Esophagus muscularis mucosa (tissue), 4 donors: ENCODE measurements at regions not wholly inside any gene's neighbourhood (a gene's known extent, or its start where the extent isn't known, plus 50 kb on each side); places are given as distances from the start of the nearest gene placed in this dataset.

Experiments used
- DNase-seq: peaks from one replicate; pipeline ENCODE4 v3.0.0-alpha.2; 2017; ENCODE audit errors: extremely low spot score
- H3K27ac ChIP-seq, 4 donors: fragments of 200-600 bp; sonication (generic); replicated peaks in 1 of 4; 1 replicate in 3 of 4; 2 replicates in 1 of 4; pipeline ENCODE4 v1.5.1; 2016 to 2019; ENCODE audit warnings: mild to moderate bottlenecking in 1 of 4
- H3K27me3 ChIP-seq, 4 donors: fragments of 200-600 bp; sonication (generic); one replicate each; pipeline versions ENCODE4 v1.5.1 to v1.6.0; 2016 to 2019
- H3K36me3 ChIP-seq, 4 donors: fragments of 200-600 bp; sonication (generic); one replicate each; pipeline ENCODE4 v1.5.1; 2016 to 2019
- H3K4me1 ChIP-seq, 4 donors: fragments of 200-600 bp; sonication (generic); one replicate each; pipeline ENCODE4 v1.5.1; 2016 to 2019
- H3K4me3 ChIP-seq, 4 donors: fragments of 200-600 bp; sonication (generic); 1 replicate in 2 of 4; 2 replicates in 2 of 4; pipeline ENCODE4 v1.5.1; 2016 to 2019; ENCODE audit warnings: mild to moderate bottlenecking in 4 of 4, moderate library complexity in 1 of 4
- H3K9me3 ChIP-seq, 4 donors: fragments of 200-600 bp; sonication (generic); 1 replicate in 3 of 4; 2 replicates in 1 of 4; pipeline ENCODE4 v1.5.1; 2016 to 2019
- CTCF ChIP-seq, 3 experiments: fragments of 200-600 bp in 2 of 3; fragments of 450-650 bp in 1 of 3; sonication (generic) in 2 of 3; IDR thresholded peaks; one replicate each; pipeline ENCODE4 v1.5.1; 2017 to 2019; ENCODE audit warnings: antibody characterized with exemption in 3 of 3, mild to moderate bottlenecking in 2 of 3, moderate library complexity in 1 of 3
- EP300 ChIP-seq: sonication (generic); formaldehyde crosslinking; IDR thresholded peaks from one replicate; pipeline ENCODE4 v1.6.1; 2017; ENCODE audit warnings: antibody characterized with exemption
- POLR2A ChIP-seq: fragments of 450-650 bp; IDR thresholded peaks from one replicate; pipeline ENCODE4 v1.6.1; 2017; ENCODE audit warnings: antibody characterized with exemption, moderate library complexity, mild to moderate bottlenecking, low read depth
- POLR2AphosphoS5 ChIP-seq, 2 donors: sonication (generic); formaldehyde crosslinking; IDR thresholded peaks; one replicate each; pipeline ENCODE4 v1.6.1; 2017; ENCODE audit warnings: antibody characterized with exemption in 2 of 2
- WGBS: methylation state at CpG from one replicate; pipeline ENCODE4 v1.1.5; 2018; 5-methylcytosine and 5-hydroxymethylcytosine counted together
- intact Hi-C: fragments of 100-400 bp; cut with DNase I; formaldehyde crosslinking; loops from one replicate; pipeline ENCODE4 v1.15.1; 2023

- Histone ChIP-seq H3K9me3 (no peaks in the 10 kb centered on the region), H3K36me3 (no peaks in the 10 kb centered on the region), H3K4me3 (no peak overlapping the region), H3K4me1 (no peaks in the 10 kb centered on the region), H3K27ac (no peak overlapping the region), H3K27me3 (peaks cover 0 to 42% (median 0%) of the 10 kb centered on the region in 4 donors)
- DNase-seq, result no peak
- TF ChIP-seq POLR2AphosphoS5 (IDR thresholded peaks at IDR 0.05), result no peak
- no peak for TF ChIP-seq CTCF (IDR thresholded peaks at IDR 0.05)
- no peak for TF ChIP-seq POLR2A
- no peak for TF ChIP-seq EP300
- intact Hi-C loops, result no loop called here
- 80% methylated on average over 2 of the region's 2 CpGs for WGBS
Observed at GRCh38 chr9:113695440-113695851, 180.7 kb upstream of the ZNF618 start.

- no peak overlapping the region for H3K4me3 ChIP-seq
- no peak overlapping the region for H3K27ac ChIP-seq
- no peak for TF ChIP-seq POLR2AphosphoS5 (IDR thresholded peaks at IDR 0.05)
- WGBS, result 75% methylated on average over 2 of the region's 2 CpGs
- no peaks in the 10 kb centered on the region for H3K36me3 ChIP-seq
- peaks cover 0 to 41% (median 0%) of the 10 kb centered on the region in 4 donors for H3K27me3 ChIP-seq
- intact Hi-C loops, result no loop called here
- no peak for DNase-seq
- H3K9me3 ChIP-seq, result no peaks in the 10 kb centered on the region
- H3K4me1 ChIP-seq, result no peaks in the 10 kb centered on the region
Observed at GRCh38 chr9:113695901-113696300, 180.2 kb upstream of the ZNF618 start.

GRCh38 chr9:113701774-113702755, 174.0 kb upstream of the ZNF618 start:
- no peaks in the 10 kb centered on the region for H3K36me3 ChIP-seq
- peaks cover 0 to 13% (median 0%) of the 10 kb centered on the region in 4 donors for H3K27me3 ChIP-seq
- 49% methylated on average over 17 of the region's 17 CpGs for WGBS
- TF ChIP-seq EP300 (no peak), POLR2AphosphoS5 (IDR thresholded peaks at IDR 0.05) (no peak), POLR2A (no peak), CTCF (IDR thresholded peaks at IDR 0.05) (no peak)
- H3K4me3 ChIP-seq, result no peak overlapping the region
- DNase-seq, result no peak
- no peaks in the 10 kb centered on the region for H3K9me3 ChIP-seq
- H3K4me1 ChIP-seq, result no peaks in the 10 kb centered on the region
- intact Hi-C loops, result no loop called here
- H3K27ac ChIP-seq, result no peak overlapping the region

- peaks cover 0 to 5% (median 0%) of the 10 kb centered on the region in 4 donors for H3K27me3 ChIP-seq
- H3K4me3 ChIP-seq, result no peak overlapping the region
- H3K4me1 ChIP-seq, result no peaks in the 10 kb centered on the region
- TF ChIP-seq POLR2AphosphoS5 (IDR thresholded peaks at IDR 0.05), result no peak
- TF ChIP-seq POLR2A, result no peak
- no peak for TF ChIP-seq CTCF (IDR thresholded peaks at IDR 0.05)
- no peak for TF ChIP-seq EP300
- intact Hi-C loops, result no loop called here
- 90% methylated on average over 6 of the region's 6 CpGs for WGBS
- no peak overlapping the region for H3K27ac ChIP-seq
- DNase-seq, result no peak
- H3K9me3 ChIP-seq, result peaks cover 0 to 12% (median 0%) of the 10 kb centered on the region in 4 donors
- no peaks in the 10 kb centered on the region for H3K36me3 ChIP-seq
Observed at GRCh38 chr9:113705306-113705927, 170.7 kb upstream of the ZNF618 start.

- H3K4me1 ChIP-seq, result no peaks in the 10 kb centered on the region
- no peak for DNase-seq
- H3K4me3 ChIP-seq, result no peak overlapping the region
- H3K36me3 ChIP-seq, result no peaks in the 10 kb centered on the region
- no peak for TF ChIP-seq CTCF (IDR thresholded peaks at IDR 0.05)
- TF ChIP-seq POLR2A, result no peak
- WGBS, result 60% methylated on average over 2 of the region's 2 CpGs
- H3K9me3 ChIP-seq, result peaks cover 0 to 12% (median 0%) of the 10 kb centered on the region in 4 donors
- H3K27ac ChIP-seq, result no peak overlapping the region
- peaks cover 0 to 5% (median 0%) of the 10 kb centered on the region in 4 donors for H3K27me3 ChIP-seq
- intact Hi-C loops, result no loop called here
Observed at GRCh38 chr9:113705928-113706519, 170.1 kb upstream of the ZNF618 start.
